Uterus (tissue), 2 donors: ENCODE measurements at regions not wholly inside any gene's neighbourhood (a gene's known extent, or its start where the extent isn't known, plus 50 kb on each side); places are given as distances from the start of the nearest gene placed in this dataset.

Experiments used
- CTCF ChIP-seq, 4 experiments: fragments of 200-600 bp in 2 of 4; fragments of 450-650 bp in 2 of 4; sonication (generic) in 2 of 4; IDR thresholded peaks; one replicate each; pipeline ENCODE4 v1.5.1; 2016 to 2019; ENCODE audit warnings: antibody characterized with exemption in 4 of 4, mild to moderate bottlenecking in 2 of 4, moderate library complexity in 1 of 4
- POLR2A ChIP-seq, 2 donors: fragments of 450-650 bp; IDR thresholded peaks; one replicate each; pipeline ENCODE4 v1.6.1; 2016; ENCODE audit warnings: antibody characterized with exemption in 2 of 2, mild to moderate bottlenecking in 1 of 2, moderate library complexity in 1 of 2

DNA sequence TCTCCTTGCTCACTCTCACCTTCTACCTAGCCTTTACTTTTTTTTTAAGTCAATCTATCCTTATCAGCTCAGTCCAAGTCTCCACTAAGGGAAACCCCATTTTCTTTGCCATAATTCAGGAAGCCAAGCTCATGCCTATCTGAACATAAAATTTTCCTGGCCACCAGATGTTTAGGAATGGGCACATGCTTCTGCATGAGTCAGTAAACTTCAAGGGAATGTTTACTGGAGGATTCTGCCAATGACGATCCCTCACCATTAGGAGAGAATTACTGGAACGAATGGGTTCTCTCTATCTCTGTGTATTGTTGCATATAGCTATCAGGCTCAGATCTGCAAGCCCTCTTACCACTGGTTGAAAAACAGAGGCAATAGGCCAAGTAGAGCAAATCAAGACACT, 731.7 kb upstream of the ZNF804A start:
- no peak for TF ChIP-seq POLR2A (IDR thresholded peaks at IDR 0.05)
- TF ChIP-seq CTCF (IDR thresholded peaks at IDR 0.05), result no peak
